ENCODE measurements at regions not wholly inside any gene's neighbourhood (a gene's known extent, or its start where the extent isn't known, plus 50 kb on each side); places are given as distances from the start of the nearest gene placed in this dataset.
"Not testable (repeated sequence)": the region's sequence is repeated elsewhere in the genome, so short reads cannot be mapped to it uniquely, and the experiment has no call there.

- DNase-seq (ENCODE audit: insufficient read length) (no peak), FAIRE-seq (no peak)
These were observed 161.4 kb downstream of the VSIG4 start for GRCh38 chrX:65878456-65878855.

GRCh38 chrX:65877953-65878352 lies 161.9 kb downstream of the VSIG4 start:
- TF ChIP-seq POLR2A (IDR thresholded peaks at IDR 0.05; ENCODE audit: low read depth, low read length) (no peak), TAF1 (IDR thresholded peaks at IDR 0.05; ENCODE audit: borderline replicate concordance, low read depth, low read length) (no peak), POLR2AphosphoS5 (IDR thresholded peaks at IDR 0.05; ENCODE audit: low read depth, low read length) (no peak)
- no peak for DNase-seq (ENCODE audit: insufficient read length)
- FAIRE-seq, result no peak

More at GRCh38 chrX:65878456-65878855, 161.4 kb downstream of the VSIG4 start:
- TF ChIP-seq POLR2A (IDR thresholded peaks at IDR 0.05; ENCODE audit: low read depth, low read length) (no peak), POLR2AphosphoS5 (IDR thresholded peaks at IDR 0.05; ENCODE audit: low read depth, low read length) (no peak), TAF1 (IDR thresholded peaks at IDR 0.05; ENCODE audit: borderline replicate concordance, low read depth, low read length) (no peak)

DNA sequence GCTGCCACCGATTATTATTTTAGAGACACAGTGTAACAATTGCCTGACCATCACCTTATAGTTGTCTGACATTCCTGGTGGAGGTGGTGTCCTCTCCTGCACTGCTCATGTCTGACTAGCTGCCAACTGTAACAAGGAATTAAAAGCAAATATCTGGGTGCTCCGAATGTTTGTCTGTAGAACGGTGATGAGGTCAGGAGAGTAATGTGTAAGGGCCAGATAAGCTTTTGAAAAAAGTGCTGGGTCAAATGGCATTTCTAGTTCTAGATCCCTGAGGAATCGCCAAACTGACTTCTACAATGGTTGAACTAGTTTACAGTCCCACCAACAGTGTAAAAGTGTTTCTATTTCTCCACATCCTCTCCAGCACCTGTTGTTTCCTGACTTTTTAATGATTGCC lies 164.3 kb downstream of the VSIG4 start:
- FAIRE-seq; DNase-seq (ENCODE audit: insufficient read length): not testable (repeated sequence)

- no peak for TF ChIP-seq POLR2AphosphoS5 (IDR thresholded peaks at IDR 0.05; ENCODE audit: low read depth, low read length)
- TF ChIP-seq TAF1 (IDR thresholded peaks at IDR 0.05; ENCODE audit: borderline replicate concordance, low read depth, low read length), result no peak
- TF ChIP-seq POLR2A (IDR thresholded peaks at IDR 0.05; ENCODE audit: low read depth, low read length), result no peak
- peak; percentile 17 for FAIRE-seq
- no peak for DNase-seq (ENCODE audit: insufficient read length)
These were observed 165.1 kb downstream of the VSIG4 start for GRCh38 chrX:65874765-65875164.

DNA sequence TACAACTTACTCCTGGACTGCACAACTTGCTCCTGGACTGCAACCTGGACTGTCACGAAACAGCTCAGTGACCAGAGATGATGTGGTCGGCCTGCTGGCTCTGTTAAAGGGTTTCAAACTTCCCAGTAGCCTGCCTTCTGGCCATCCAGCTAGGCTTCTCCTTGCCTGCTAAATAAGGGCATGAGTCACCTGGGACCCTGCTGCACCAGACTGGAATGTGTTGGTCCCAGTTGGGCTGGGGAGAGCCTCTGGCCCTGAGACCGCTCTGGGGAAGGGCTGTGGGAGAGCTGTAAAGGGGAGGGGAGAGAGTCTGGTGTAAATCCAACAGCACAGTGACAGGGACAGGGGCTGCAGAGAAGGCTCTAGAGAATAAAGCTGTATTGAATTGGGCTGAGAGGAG lies 165.8 kb downstream of the VSIG4 start:
- FAIRE-seq (no peak), DNase-seq (ENCODE audit: insufficient read length) (no peak)
- TF ChIP-seq POLR2A (IDR thresholded peaks at IDR 0.05; ENCODE audit: low read depth, low read length) (no peak), TAF1 (IDR thresholded peaks at IDR 0.05; ENCODE audit: borderline replicate concordance, low read depth, low read length) (no peak), POLR2AphosphoS5 (IDR thresholded peaks at IDR 0.05; ENCODE audit: low read depth, low read length) (no peak)

DNA sequence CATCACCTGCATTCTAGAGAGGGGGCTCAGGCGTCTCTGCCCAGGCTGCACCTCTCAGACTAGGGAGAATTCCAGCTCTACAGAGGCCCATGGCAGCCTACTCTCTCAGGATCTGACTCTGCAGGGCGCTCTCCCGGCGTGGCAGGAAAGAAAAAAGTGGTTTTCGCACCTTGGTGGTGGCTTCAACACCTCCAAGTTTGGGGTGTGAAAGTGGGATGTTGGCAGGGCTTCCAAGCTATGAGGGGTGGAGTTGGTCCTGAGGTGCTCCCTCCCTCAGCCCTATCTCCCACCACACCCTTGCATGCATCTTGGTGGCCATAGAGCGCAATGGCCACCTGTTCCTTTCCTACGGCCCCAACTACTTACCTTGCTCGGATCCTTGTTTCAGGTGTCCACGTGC lies 166.5 kb downstream of the VSIG4 start:
- FAIRE-seq, result no peak
- DNase-seq (ENCODE audit: insufficient read length), result no peak
- no peak for TF ChIP-seq TAF1 (IDR thresholded peaks at IDR 0.05; ENCODE audit: borderline replicate concordance, low read depth, low read length)
- TF ChIP-seq POLR2AphosphoS5 (IDR thresholded peaks at IDR 0.05; ENCODE audit: low read depth, low read length), result no peak
- no peak for TF ChIP-seq POLR2A (IDR thresholded peaks at IDR 0.05; ENCODE audit: low read depth, low read length)

- TF ChIP-seq POLR2AphosphoS5 (IDR thresholded peaks at IDR 0.05; ENCODE audit: low read depth, low read length) (no peak), TAF1 (IDR thresholded peaks at IDR 0.05; ENCODE audit: borderline replicate concordance, low read depth, low read length) (no peak), POLR2A (IDR thresholded peaks at IDR 0.05; ENCODE audit: low read depth, low read length) (no peak)
- peak; percentile 82 for FAIRE-seq
- no peak for DNase-seq (ENCODE audit: insufficient read length)
These were observed 168.1 kb downstream of the VSIG4 start for GRCh38 chrX:65871671-65872311.

GRCh38 chrX:65870544-65870943 lies 169.3 kb downstream of the VSIG4 start:
- DNase-seq (ENCODE audit: insufficient read length); FAIRE-seq: not testable (repeated sequence)

DNA sequence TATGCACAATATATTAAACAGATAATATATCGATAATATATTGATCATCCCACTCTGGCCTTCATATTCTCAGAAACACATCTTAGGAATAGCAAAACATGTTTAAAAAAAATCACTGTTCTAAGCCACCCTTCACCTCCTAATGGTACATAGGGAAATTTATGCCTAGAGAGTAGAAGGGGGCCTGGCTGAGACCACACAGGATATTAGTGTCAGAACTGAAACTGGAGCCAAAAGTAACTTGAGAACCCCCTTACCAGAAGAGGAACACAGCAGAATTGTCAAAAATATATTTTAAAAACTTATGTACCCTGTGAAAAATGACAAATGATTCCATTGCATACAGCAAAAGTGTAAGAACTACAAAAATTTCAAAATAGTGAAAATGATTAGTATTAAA lies 173.1 kb downstream of the VSIG4 start:
- DNase-seq (ENCODE audit: insufficient read length) (no peak), FAIRE-seq (no peak)
- TF ChIP-seq POLR2AphosphoS5 (IDR thresholded peaks at IDR 0.05; ENCODE audit: low read depth, low read length) (no peak), TAF1 (IDR thresholded peaks at IDR 0.05; ENCODE audit: borderline replicate concordance, low read depth, low read length) (no peak), POLR2A (IDR thresholded peaks at IDR 0.05; ENCODE audit: low read depth, low read length) (no peak)

DNA sequence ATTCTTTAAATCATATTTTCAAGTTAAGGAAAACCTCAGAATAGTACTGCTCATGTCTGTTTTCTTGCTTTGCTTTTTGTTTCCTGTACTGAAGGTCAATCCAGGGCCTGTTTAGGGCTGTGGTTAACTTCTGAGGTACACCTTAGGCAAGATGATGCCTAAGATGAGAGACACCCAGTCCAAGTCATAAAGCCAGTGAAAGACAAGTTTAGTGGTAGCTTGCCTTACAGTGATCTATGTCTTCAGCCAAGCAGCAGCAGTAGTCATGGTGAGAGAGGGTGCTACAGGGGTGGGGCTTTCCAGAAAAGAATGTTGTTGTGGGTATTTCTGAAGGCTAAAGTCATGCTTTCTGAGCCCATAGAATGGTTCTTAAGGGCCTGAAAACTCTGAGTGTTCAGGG lies 173.7 kb downstream of the VSIG4 start:
- TF ChIP-seq POLR2AphosphoS5 (IDR thresholded peaks at IDR 0.05; ENCODE audit: low read depth, low read length), result no peak
- TF ChIP-seq TAF1 (IDR thresholded peaks at IDR 0.05; ENCODE audit: borderline replicate concordance, low read depth, low read length), result no peak
- TF ChIP-seq POLR2A (IDR thresholded peaks at IDR 0.05; ENCODE audit: low read depth, low read length), result no peak
- peak; percentile 86 for FAIRE-seq

DNA sequence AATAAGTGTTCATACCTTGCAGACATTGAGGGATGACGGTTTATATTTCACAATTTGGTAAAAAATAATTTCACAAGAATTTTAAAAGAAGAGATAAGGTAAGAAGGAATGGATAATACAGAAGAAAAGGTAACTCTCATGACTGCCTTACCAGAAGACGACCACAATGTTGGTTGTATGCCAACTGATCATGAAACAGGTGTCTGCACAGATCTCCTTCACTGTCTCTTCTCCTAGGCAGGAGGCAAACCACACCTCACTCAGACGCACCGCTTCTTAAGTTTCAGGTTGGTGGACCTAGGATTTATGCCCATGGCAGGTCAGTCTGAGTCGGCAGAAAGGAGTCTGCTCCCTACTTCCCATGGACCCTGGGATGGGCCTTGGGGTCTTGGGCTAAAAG lies 177.2 kb downstream of the VSIG4 start:
- FAIRE-seq (no peak), DNase-seq (ENCODE audit: insufficient read length) (no peak)
- no peak for TF ChIP-seq TAF1 (IDR thresholded peaks at IDR 0.05; ENCODE audit: borderline replicate concordance, low read depth, low read length)
- no peak for TF ChIP-seq POLR2A (IDR thresholded peaks at IDR 0.05; ENCODE audit: low read depth, low read length)
- TF ChIP-seq POLR2AphosphoS5 (IDR thresholded peaks at IDR 0.05; ENCODE audit: low read depth, low read length), result no peak

More for the DNA sequence above, 173.7 kb downstream of the VSIG4 start:
- DNase-seq (ENCODE audit: insufficient read length), result no peak

DNA sequence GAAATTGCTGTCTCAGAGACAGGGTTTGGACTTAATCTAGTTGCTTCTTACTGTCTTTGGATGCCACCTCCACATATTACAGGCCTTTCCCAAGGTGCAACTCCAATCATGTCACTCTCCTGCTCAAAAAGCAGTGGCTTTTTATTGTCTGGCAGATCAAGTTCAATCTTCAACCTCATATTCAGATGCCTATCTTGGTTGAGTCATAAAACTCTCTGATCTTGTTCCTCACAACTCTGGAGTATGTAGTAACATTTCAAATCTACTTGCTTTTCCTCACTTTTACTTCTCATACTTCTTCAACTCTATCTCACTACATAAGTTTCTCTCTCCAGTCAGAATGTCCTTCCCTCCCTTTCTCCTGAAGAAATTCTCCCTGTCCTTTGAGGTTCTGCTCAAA lies 180.6 kb downstream of the VSIG4 start:
- DNase-seq (ENCODE audit: insufficient read length), result no peak
- FAIRE-seq, result peak; percentile 24
- TF ChIP-seq POLR2AphosphoS5 (IDR thresholded peaks at IDR 0.05; ENCODE audit: low read depth, low read length) (no peak), POLR2A (IDR thresholded peaks at IDR 0.05; ENCODE audit: low read depth, low read length) (no peak), TAF1 (IDR thresholded peaks at IDR 0.05; ENCODE audit: borderline replicate concordance, low read depth, low read length) (no peak)

DNA sequence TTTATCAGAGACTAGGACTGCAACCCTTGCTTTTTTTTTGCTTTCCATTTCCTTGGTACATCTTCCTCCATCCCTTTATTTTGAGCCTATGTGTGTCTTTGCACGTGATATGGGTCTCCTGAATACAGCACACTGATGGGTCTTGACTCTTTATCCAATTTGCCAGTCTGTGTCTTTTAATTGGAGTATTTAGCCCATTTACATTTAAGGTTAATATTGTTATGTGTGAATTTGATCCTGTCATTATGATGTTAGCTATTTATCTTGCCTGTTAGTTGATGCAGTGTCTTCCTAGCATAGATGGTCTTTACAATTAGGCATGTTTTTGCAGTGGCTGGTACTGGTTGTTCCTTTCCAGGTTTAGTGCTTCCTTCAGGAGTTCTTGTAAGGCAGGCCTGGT lies 185.4 kb downstream of the VSIG4 start:
- not testable (repeated sequence) for DNase-seq (ENCODE audit: insufficient read length); FAIRE-seq

DNA sequence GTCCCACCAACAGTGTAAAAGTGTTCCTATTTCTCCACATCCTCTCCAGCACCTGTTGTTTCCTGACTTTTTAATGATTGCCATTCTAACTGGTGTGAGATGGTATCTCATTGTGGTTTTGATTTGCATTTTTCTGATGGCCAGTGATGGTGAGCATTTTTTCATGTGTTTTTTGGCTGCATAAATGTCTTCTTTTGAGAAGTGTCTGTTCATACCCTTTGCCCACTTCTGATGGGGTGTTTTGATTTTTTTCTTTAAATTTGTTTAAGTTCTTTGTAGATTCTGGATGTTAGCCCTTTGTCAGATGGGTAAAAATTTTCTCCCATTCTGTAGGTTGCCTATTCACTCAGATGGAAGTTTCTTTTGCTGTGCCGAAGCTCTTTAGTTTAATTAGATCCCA lies 183.9 kb downstream of the MSN start:
- not testable (repeated sequence) for DNase-seq (ENCODE audit: insufficient read length); FAIRE-seq

GRCh38 chrX:65850821-65851220 lies 183.4 kb downstream of the MSN start:
- not testable (repeated sequence) for FAIRE-seq; DNase-seq (ENCODE audit: insufficient read length)

Data from GM12892 (cell line).